ENCODE measurements at regions not wholly inside any gene's neighbourhood (a gene's known extent, or its start where the extent isn't known, plus 50 kb on each side); places are given as distances from the start of the nearest gene placed in this dataset.

GRCh38 chr16:54397190-54397835 is 110.7 kb upstream of the IRX3 start:
- TF ChIP-seq, protein P1, sequence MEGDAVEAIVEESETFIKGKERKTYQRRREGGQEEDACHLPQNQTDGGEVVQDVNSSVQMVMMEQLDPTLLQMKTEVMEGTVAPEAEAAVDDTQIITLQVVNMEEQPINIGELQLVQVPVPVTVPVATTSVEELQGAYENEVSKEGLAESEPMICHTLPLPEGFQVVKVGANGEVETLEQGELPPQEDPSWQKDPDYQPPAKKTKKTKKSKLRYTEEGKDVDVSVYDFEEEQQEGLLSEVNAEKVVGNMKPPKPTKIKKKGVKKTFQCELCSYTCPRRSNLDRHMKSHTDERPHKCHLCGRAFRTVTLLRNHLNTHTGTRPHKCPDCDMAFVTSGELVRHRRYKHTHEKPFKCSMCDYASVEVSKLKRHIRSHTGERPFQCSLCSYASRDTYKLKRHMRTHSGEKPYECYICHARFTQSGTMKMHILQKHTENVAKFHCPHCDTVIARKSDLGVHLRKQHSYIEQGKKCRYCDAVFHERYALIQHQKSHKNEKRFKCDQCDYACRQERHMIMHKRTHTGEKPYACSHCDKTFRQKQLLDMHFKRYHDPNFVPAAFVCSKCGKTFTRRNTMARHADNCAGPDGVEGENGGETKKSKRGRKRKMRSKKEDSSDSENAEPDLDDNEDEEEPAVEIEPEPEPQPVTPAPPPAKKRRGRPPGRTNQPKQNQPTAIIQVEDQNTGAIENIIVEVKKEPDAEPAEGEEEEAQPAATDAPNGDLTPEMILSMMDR (IDR thresholded peaks at IDR 0.05; ENCODE audit: low read depth, low read length): no peak
- DNase-seq (ENCODE audit: extremely low read depth, low read depth): no peak

GRCh38 chr16:54389836-54390494 is 103.4 kb upstream of the IRX3 start:
- no peak for DNase-seq (ENCODE audit: extremely low read depth, low read depth)
- TF ChIP-seq, protein P1 (IDR thresholded peaks at IDR 0.05; ENCODE audit: low read depth, low read length): no peak

DNA sequence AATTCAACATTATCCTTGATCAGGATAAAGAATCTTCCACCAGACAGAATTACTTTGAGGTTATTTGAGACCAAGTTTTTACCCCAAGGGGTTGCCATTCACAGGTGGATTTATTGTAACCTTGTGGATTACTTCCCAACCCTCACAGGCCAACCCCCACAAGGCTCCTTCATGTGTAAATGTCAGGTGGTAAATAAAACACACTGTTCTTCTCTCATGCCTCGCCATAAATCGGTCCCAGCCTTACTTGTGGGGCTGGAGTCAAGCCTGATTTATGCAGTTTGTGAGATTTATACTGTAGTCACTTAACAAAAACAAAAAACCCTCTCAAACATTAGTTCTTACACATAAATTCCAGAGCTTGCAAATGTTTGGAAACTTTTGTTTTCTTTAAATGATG is 98.6 kb upstream of the IRX3 start:
- no peak for DNase-seq (ENCODE audit: extremely low read depth, low read depth)
- TF ChIP-seq, protein P1 (IDR thresholded peaks at IDR 0.05; ENCODE audit: low read depth, low read length): no peak

- no peak for DNase-seq (ENCODE audit: extremely low read depth, low read depth)
- TF ChIP-seq, protein P1 (IDR thresholded peaks at IDR 0.05; ENCODE audit: low read depth, low read length): no peak
Observed at GRCh38 chr16:54381601-54382313, 95.2 kb upstream of the IRX3 start.

GRCh38 chr16:54375071-54375470 is 88.5 kb upstream of the IRX3 start:
- TF ChIP-seq, protein P1 (IDR thresholded peaks at IDR 0.05; ENCODE audit: low read depth, low read length): no peak
- DNase-seq (ENCODE audit: extremely low read depth, low read depth): no peak

DNA sequence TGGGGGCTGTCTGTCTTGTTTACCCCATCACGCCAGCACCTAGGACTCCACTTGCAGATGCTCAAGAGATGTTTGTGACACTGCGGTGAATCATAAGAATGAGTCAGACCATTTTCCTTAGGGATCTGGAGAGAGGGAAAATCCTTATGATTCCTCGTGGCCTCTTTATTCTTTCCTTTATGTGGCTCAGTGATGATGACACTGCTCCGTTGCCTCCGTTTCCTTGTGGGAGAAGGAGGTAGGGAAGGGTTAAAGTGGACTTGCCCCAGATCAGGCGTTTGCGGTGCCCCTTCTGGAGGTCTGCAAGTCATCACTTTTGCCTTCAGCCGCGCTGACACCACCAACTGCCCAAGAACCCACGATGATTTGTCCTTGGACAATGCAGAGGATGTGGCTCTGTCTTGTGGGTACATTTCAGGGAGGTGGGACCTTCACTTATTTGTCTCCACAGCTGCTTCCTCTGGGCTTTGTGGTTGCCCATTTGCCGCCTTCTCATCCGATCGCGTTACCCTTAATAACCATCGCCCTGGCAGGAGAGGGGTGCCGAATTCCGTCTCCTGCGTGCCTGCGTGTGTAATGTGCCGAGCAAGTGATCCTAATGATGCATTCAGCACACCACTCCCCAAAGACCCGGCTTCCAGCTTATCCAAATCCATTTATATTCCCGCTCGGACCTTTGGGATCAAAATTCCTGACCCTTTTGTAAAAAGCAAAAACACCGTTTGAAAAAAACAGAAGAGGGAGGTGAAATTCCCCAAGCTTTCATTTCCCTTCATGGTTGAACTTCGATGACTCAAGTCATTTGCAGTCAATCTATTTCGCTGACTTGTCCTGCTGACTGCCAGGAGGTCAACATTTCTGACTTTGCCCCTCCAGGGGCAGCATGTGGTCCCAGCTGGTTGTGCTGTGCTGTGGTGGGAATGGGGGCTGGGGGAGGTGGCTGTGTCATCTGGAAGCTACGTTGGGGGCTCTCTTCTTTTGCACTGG is 87.2 kb upstream of the IRX3 start:
- TF ChIP-seq, protein P1 (IDR thresholded peaks at IDR 0.05; ENCODE audit: low read depth, low read length): no peak
- DNase-seq (ENCODE audit: extremely low read depth, low read depth): no peak
